ENCODE measurements at regions not wholly inside any gene's neighbourhood (a gene's known extent, or its start where the extent isn't known, plus 50 kb on each side); places are given as distances from the start of the nearest gene placed in this dataset.

DNA sequence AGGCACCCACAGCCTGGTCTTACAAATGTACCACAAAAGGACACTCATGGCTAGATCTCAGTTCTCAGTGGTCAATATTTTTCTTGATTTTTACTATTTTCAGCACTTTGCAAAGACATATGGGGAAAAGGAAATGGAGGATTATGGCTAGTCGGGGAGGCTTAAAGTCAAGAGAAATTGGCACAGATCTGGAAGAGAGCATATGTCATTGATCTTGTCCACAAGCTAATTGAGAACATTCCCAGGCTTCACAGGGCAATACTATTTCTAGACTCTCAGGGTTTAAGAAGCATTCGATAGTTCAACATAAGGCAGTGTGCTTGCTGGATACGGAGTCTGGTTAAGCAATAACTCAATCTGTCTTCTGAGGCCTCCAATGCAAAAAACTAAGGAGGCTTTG is 285.8 kb downstream of the ZNF608 start:
- TF ChIP-seq EZH2 (IDR thresholded peaks at IDR 0.05; ENCODE audit: insufficient read depth, poor library complexity, severe bottlenecking) (no peak), EZH2phosphoT487 (IDR thresholded peaks at IDR 0.05; ENCODE audit: insufficient read depth, low read depth) (no peak)
